ENCODE measurements at regions not wholly inside any gene's neighbourhood (a gene's known extent, or its start where the extent isn't known, plus 50 kb on each side); places are given as distances from the start of the nearest gene placed in this dataset.

- no peak overlapping the region for H3K27ac ChIP-seq
- no peak overlapping the region for H2AFZ ChIP-seq (replicated peaks)
- no peaks in the 10 kb centered on the region for H3K27me3 ChIP-seq
- no peak overlapping the region for H3K27ac Mint-ChIP-seq
- H3K9ac ChIP-seq: no peak overlapping the region
- no peak for DNase-seq (ENCODE audit: low spot score)
- no peak overlapping the region for H3K4me3 Mint-ChIP-seq
- H3F3A ChIP-seq (ENCODE audit: low read depth): no peaks in the 10 kb centered on the region
- H3K9me3 ChIP-seq (ENCODE audit: low read depth): no peaks in the 10 kb centered on the region
- no peaks in the 10 kb centered on the region for H3K9me3 Mint-ChIP-seq
- H4K20me1 ChIP-seq (ENCODE audit: low read depth): no peaks in the 10 kb centered on the region
- H3K4me1 ChIP-seq: no peaks in the 10 kb centered on the region
- peaks cover 17% of the 10 kb centered on the region for H3K27me3 Mint-ChIP-seq (ENCODE audit: insufficient read depth, low read depth)
- H3K36me3 Mint-ChIP-seq: no peaks in the 10 kb centered on the region
- peaks cover 23% of the 10 kb centered on the region for H3K4me1 Mint-ChIP-seq
- no peak overlapping the region for H3K4me3 ChIP-seq
- no peaks in the 10 kb centered on the region for H3K79me2 ChIP-seq (ENCODE audit: low read depth)
- H3K36me3 ChIP-seq: no peaks in the 10 kb centered on the region
- no peak overlapping the region for H3K4me2 ChIP-seq
- no peak for TF ChIP-seq EZH2phosphoT487 (IDR thresholded peaks at IDR 0.05)
- TF ChIP-seq EZH2 (IDR thresholded peaks at IDR 0.05): no peak
- TF ChIP-seq CTCF (IDR thresholded peaks at IDR 0.05): no peak
Observed at GRCh38 chr20:47872341-47872740, 87.1 kb upstream of the SULF2 start.

DNA sequence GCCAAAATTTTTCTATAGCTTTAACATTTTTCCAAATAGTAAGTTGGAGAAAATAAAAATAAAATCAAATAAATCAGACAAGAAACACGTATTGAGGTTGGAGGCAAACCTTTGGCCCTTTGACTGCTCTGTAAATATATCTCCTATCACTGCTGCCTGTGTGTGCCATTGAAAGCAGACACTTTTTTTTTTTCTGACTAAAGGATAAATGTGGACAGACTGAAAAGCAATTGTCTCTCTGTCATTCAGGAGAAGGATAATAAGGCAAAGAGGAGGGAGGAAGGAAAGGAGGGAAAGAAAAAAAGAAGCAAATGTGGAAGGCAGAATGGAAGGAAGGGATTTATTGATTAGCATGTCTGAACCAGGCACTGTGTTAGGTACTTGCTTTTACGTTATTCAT, 85.2 kb upstream of the SULF2 start:
- Mint-ChIP-seq H3K4me1 (peaks cover 8% of the 10 kb centered on the region), H3K4me3 (no peak overlapping the region), H3K27me3 (ENCODE audit: insufficient read depth, low read depth) (peaks cover 15% of the 10 kb centered on the region), H3K36me3 (no peaks in the 10 kb centered on the region), H3K27ac (no peak overlapping the region), H3K9me3 (no peaks in the 10 kb centered on the region)
- no peak overlapping the region for H3K9ac ChIP-seq
- H2AFZ ChIP-seq (replicated peaks): no peak overlapping the region
- H3K27ac ChIP-seq: no peak overlapping the region
- TF ChIP-seq CTCF (IDR thresholded peaks at IDR 0.05) (no peak), EZH2phosphoT487 (IDR thresholded peaks at IDR 0.05) (no peak), EZH2 (IDR thresholded peaks at IDR 0.05) (no peak)
- no peaks in the 10 kb centered on the region for H3K9me3 ChIP-seq (ENCODE audit: low read depth)
- no peaks in the 10 kb centered on the region for H3K79me2 ChIP-seq (ENCODE audit: low read depth)
- H3K27me3 ChIP-seq: no peaks in the 10 kb centered on the region
- DNase-seq (ENCODE audit: low spot score): no peak
- no peaks in the 10 kb centered on the region for H4K20me1 ChIP-seq (ENCODE audit: low read depth)
- H3K4me2 ChIP-seq: no peak overlapping the region
- no peaks in the 10 kb centered on the region for H3F3A ChIP-seq (ENCODE audit: low read depth)
- no peak overlapping the region for H3K4me3 ChIP-seq
- no peaks in the 10 kb centered on the region for H3K4me1 ChIP-seq
- H3K36me3 ChIP-seq: no peaks in the 10 kb centered on the region

DNA sequence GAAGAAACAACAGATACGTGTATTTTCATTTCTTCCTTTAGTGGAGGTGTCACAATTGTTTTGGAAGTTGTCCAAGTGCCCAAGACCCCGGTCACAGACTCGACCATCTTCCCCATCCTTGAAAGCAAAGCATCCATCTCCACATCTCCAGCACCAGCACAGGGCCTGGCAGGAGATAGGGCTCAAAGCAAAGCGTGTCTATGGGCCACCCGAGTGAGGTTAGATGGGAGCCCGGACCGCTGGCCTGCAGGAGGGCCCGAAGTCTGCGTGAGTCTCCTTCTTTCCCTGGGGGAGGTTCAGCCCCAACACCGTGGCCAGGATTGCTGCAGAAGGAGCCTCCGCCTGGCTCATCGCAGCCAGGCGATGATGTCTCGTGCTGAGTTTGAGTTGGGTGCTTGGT, 83.5 kb upstream of the SULF2 start:
- TF ChIP-seq EZH2phosphoT487 (IDR thresholded peaks at IDR 0.05) (no peak), EZH2 (IDR thresholded peaks at IDR 0.05) (no peak), CTCF (IDR thresholded peaks at IDR 0.05) (no peak)
- no peak overlapping the region for H3K4me3 Mint-ChIP-seq
- Histone ChIP-seq H3K27ac (no peak overlapping the region), H3K27me3 (no peaks in the 10 kb centered on the region), H3K4me2 (no peak overlapping the region), H3K4me3 (no peak overlapping the region), H3K79me2 (ENCODE audit: low read depth) (no peaks in the 10 kb centered on the region), H2AFZ (replicated peaks) (no peak overlapping the region), H3K4me1 (peaks cover 6% of the 10 kb centered on the region), H3F3A (ENCODE audit: low read depth) (no peaks in the 10 kb centered on the region), H3K9ac (no peak overlapping the region), H3K36me3 (no peaks in the 10 kb centered on the region), H3K9me3 (ENCODE audit: low read depth) (no peaks in the 10 kb centered on the region), H4K20me1 (ENCODE audit: low read depth) (no peaks in the 10 kb centered on the region)
- peaks cover 13% of the 10 kb centered on the region for H3K27me3 Mint-ChIP-seq (ENCODE audit: insufficient read depth, low read depth)
- H3K9me3 Mint-ChIP-seq: no peaks in the 10 kb centered on the region
- peaks cover 2% of the 10 kb centered on the region for H3K4me1 Mint-ChIP-seq
- no peak for DNase-seq (ENCODE audit: low spot score)
- no peaks in the 10 kb centered on the region for H3K36me3 Mint-ChIP-seq
- no peak overlapping the region for H3K27ac Mint-ChIP-seq

GRCh38 chr20:47868236-47868635, 83.0 kb upstream of the SULF2 start:
- DNase-seq (ENCODE audit: low spot score): no peak
- Histone ChIP-seq H3K27me3 (no peaks in the 10 kb centered on the region), H3K4me2 (no peak overlapping the region), H3K4me1 (peaks cover 6% of the 10 kb centered on the region), H3K9me3 (ENCODE audit: low read depth) (no peaks in the 10 kb centered on the region), H4K20me1 (ENCODE audit: low read depth) (no peaks in the 10 kb centered on the region), H3K4me3 (no peak overlapping the region), H3K36me3 (no peaks in the 10 kb centered on the region), H3K27ac (no peak overlapping the region), H3F3A (ENCODE audit: low read depth) (no peaks in the 10 kb centered on the region), H3K9ac (no peak overlapping the region), H3K79me2 (ENCODE audit: low read depth) (no peaks in the 10 kb centered on the region), H2AFZ (replicated peaks) (no peak overlapping the region)
- H3K27me3 Mint-ChIP-seq (ENCODE audit: insufficient read depth, low read depth): peaks cover 11% of the 10 kb centered on the region
- H3K4me1 Mint-ChIP-seq: peaks cover 4% of the 10 kb centered on the region
- no peaks in the 10 kb centered on the region for H3K9me3 Mint-ChIP-seq
- TF ChIP-seq EZH2 (IDR thresholded peaks at IDR 0.05) (no peak), EZH2phosphoT487 (IDR thresholded peaks at IDR 0.05) (no peak), CTCF (IDR thresholded peaks at IDR 0.05) (no peak)
- no peak overlapping the region for H3K4me3 Mint-ChIP-seq
- no peaks in the 10 kb centered on the region for H3K36me3 Mint-ChIP-seq
- H3K27ac Mint-ChIP-seq: no peak overlapping the region
